ENCODE measurements at regions not wholly inside any gene's neighbourhood (a gene's known extent, or its start where the extent isn't known, plus 50 kb on each side); places are given as distances from the start of the nearest gene placed in this dataset.
"Not testable (repeated sequence)": the region's sequence is repeated elsewhere in the genome, so short reads cannot be mapped to it uniquely, and the experiment has no call there.

- H3K36me3 ChIP-seq (ENCODE audit: control insufficient read depth, insufficient read depth, low read length) = no peaks in the 10 kb centered on the region
- H3K27me3 ChIP-seq (ENCODE audit: control insufficient read depth, insufficient read depth, low read length) = no peaks in the 10 kb centered on the region
- POLR2A ChIA-PET = no interaction called here
- H3K4me3 ChIP-seq (ENCODE audit: low read depth, low read length) = no peak overlapping the region
- CTCF ChIA-PET = no interaction called here
- TF ChIP-seq CTCF (IDR thresholded peaks at IDR 0.05; ENCODE audit: insufficient read depth, low read depth, low read length) = no peak
- DNase-seq (ENCODE audit: low read depth) = no peak
Measured at GRCh38 chr6:76509397-76509796, 436.9 kb upstream of the IMPG1 start.

- no peak for DNase-seq (ENCODE audit: low read depth)
- no peaks in the 10 kb centered on the region for H3K36me3 ChIP-seq (ENCODE audit: control insufficient read depth, insufficient read depth, low read length)
- ChIA-PET CTCF (no interaction called here), POLR2A (no interaction called here)
- H3K27me3 ChIP-seq (ENCODE audit: control insufficient read depth, insufficient read depth, low read length) = no peaks in the 10 kb centered on the region
- no peak overlapping the region for H3K4me3 ChIP-seq (ENCODE audit: low read depth, low read length)
- no peak for TF ChIP-seq CTCF (IDR thresholded peaks at IDR 0.05; ENCODE audit: insufficient read depth, low read depth, low read length)
Measured at GRCh38 chr6:76506808-76507207, 434.3 kb upstream of the IMPG1 start.

GRCh38 chr6:76495909-76496308, 423.4 kb upstream of the IMPG1 start:
- ChIA-PET POLR2A (no interaction called here), CTCF (no interaction called here)
- Histone ChIP-seq H3K36me3 (ENCODE audit: control insufficient read depth, insufficient read depth, low read length) (no peaks in the 10 kb centered on the region), H3K4me3 (ENCODE audit: low read depth, low read length) (no peak overlapping the region), H3K27me3 (ENCODE audit: control insufficient read depth, insufficient read depth, low read length) (no peaks in the 10 kb centered on the region)
- TF ChIP-seq CTCF (IDR thresholded peaks at IDR 0.05; ENCODE audit: insufficient read depth, low read depth, low read length) = no peak
- no peak for DNase-seq (ENCODE audit: low read depth)

GRCh38 chr6:76491376-76491775, 418.9 kb upstream of the IMPG1 start:
- POLR2A ChIA-PET; CTCF ChIA-PET; H3K36me3 ChIP-seq (ENCODE audit: control insufficient read depth, insufficient read depth, low read length); H3K4me3 ChIP-seq (ENCODE audit: low read depth, low read length); H3K27me3 ChIP-seq (ENCODE audit: control insufficient read depth, insufficient read depth, low read length); DNase-seq (ENCODE audit: low read depth): not testable (repeated sequence)

- ChIA-PET CTCF (no interaction called here), POLR2A (no interaction called here)
- no peaks in the 10 kb centered on the region for H3K36me3 ChIP-seq (ENCODE audit: control insufficient read depth, insufficient read depth, low read length)
- no peaks in the 10 kb centered on the region for H3K27me3 ChIP-seq (ENCODE audit: control insufficient read depth, insufficient read depth, low read length)
- H3K4me3 ChIP-seq (ENCODE audit: low read depth, low read length) = no peak overlapping the region
- no peak for TF ChIP-seq CTCF (IDR thresholded peaks at IDR 0.05; ENCODE audit: insufficient read depth, low read depth, low read length)
- no peak for DNase-seq (ENCODE audit: low read depth)
Measured at GRCh38 chr6:76490456-76490855, 418.0 kb upstream of the IMPG1 start.

- TF ChIP-seq CTCF (IDR thresholded peaks at IDR 0.05; ENCODE audit: insufficient read depth, low read depth, low read length) = no peak
- Histone ChIP-seq H3K27me3 (ENCODE audit: control insufficient read depth, insufficient read depth, low read length) (no peaks in the 10 kb centered on the region), H3K36me3 (ENCODE audit: control insufficient read depth, insufficient read depth, low read length) (no peaks in the 10 kb centered on the region), H3K4me3 (ENCODE audit: low read depth, low read length) (no peak overlapping the region)
- no peak for DNase-seq (ENCODE audit: low read depth)
- ChIA-PET CTCF (no interaction called here), POLR2A (no interaction called here)
Measured at GRCh38 chr6:76481101-76481500, 408.6 kb upstream of the IMPG1 start.

Measured in BJ (cell line).